HCT116 (cell line): ENCODE measurements at regions not wholly inside any gene's neighbourhood (a gene's known extent, or its start where the extent isn't known, plus 50 kb on each side); places are given as distances from the start of the nearest gene placed in this dataset.

Source experiments
- ATAC-seq: fragments of 200-7000 bp; cut with Tn5 transposase; 2 replicates; pipeline ENCODE4 v1.9.1; 2020; ENCODE audit warnings: mild to moderate bottlenecking, moderate library complexity
- BruUV-seq: library from RNA; stranded (reverse); fragments of 400-500 nt; replicated peaks from 2 replicates; lab custom pipeline; 2021; lab: Mats Ljungman, UMichigan
- CTCF ChIA-PET: fragments of 300-600 bp; sonication (Branson Sonifier 250); formaldehyde crosslinking; loops from one replicate; lab custom pipeline; 2021; ENCODE audit warnings: antibody characterized with exemption; lab: Charles Lee
- POLR2A ChIA-PET: fragments of 300-600, 350-600 bp; sonication (Branson Sonifier 250); formaldehyde crosslinking; loops from one replicate; lab custom pipeline; 2021; ENCODE audit warnings: antibody characterized with exemption; lab: Charles Lee
- RAD21 ChIA-PET, 2 experiments: fragments of 300-600 bp; sonication (Branson Sonifier 250); formaldehyde crosslinking; loops; one replicate each; lab custom pipeline; 2023; ENCODE audit warnings: low total read pairs in 2 of 2; ENCODE audit not compliant: uncharacterized antibody in 2 of 2, unreplicated experiment in 2 of 2, low non-redundant PET in 1 of 2; lab: Charles Lee
- DNase-seq: peaks from one replicate; pipeline ENCODE4 v3.0.0-alpha.2; 2010; ENCODE audit warnings: low read depth, low spot score
- H2AFZ ChIP-seq: fragments of 200-600 bp; shearing (Covaris generic), sonication (generic); 2 replicates; pipeline ENCODE4 v1.6.1; 2017; ENCODE audit warnings: low read depth, mixed run types, mixed read lengths, antibody characterized with exemption, low read length; ENCODE audit not compliant: poor library complexity, severe bottlenecking
- H3K27ac ChIP-seq: 2 replicates; pipeline ENCODE4 v1.5.1; 2012; ENCODE audit warnings: low read depth, low read length
- H3K27me3 ChIP-seq: fragments of 200-600 bp; sonication (generic); 2 replicates; pipeline ENCODE4 v1.6.1; 2016; ENCODE audit warnings: mixed run types, low read length, mixed read lengths; ENCODE audit not compliant: insufficient read depth
- H3K36me3 ChIP-seq, 2 experiments: fragments of 200-500 bp in 1 of 2; fragments of 200-600 bp in 1 of 2; sonication (Bioruptor generic) in 1 of 2; sonication (generic) in 1 of 2; 2 replicates each; pipeline versions ENCODE4 v1.5.1 to v1.6.1; 2014 to 2016; ENCODE audit warnings: low read length in 2 of 2, inconsistent platforms in 1 of 2, mixed read lengths in 1 of 2, mixed run types in 1 of 2; ENCODE audit not compliant: insufficient read depth in 2 of 2, control insufficient read depth in 1 of 2
- H3K4me1 ChIP-seq, 2 experiments: fragments of 200-600 bp in 1 of 2; sonication (generic) in 1 of 2; 2 replicates each; pipeline versions ENCODE4 v1.5.1 to v1.6.1; 2012 to 2017; ENCODE audit warnings: low read length in 2 of 2, inconsistent platforms in 1 of 2, mild to moderate bottlenecking in 1 of 2, mixed read lengths in 1 of 2, mixed run types in 1 of 2, moderate library complexity in 1 of 2; ENCODE audit not compliant: insufficient read depth in 2 of 2, control insufficient read depth in 1 of 2
- H3K4me2 ChIP-seq: fragments of 200-600 bp; sonication (generic); 2 replicates; pipeline ENCODE4 v1.6.1; 2017; ENCODE audit warnings: mixed run types, low read length, mixed read lengths
- H3K4me3 ChIP-seq, 2 experiments: fragments of 200-600 bp in 1 of 2; sonication (generic) in 1 of 2; replicated peaks in 1 of 2; 2 replicates each; pipeline ENCODE4 v1.5.1; 2011 to 2016; ENCODE audit warnings: low read length in 2 of 2, control low read depth in 1 of 2, low read depth in 1 of 2, mild to moderate bottlenecking in 1 of 2, mixed read lengths in 1 of 2, mixed run types in 1 of 2
- H3K79me2 ChIP-seq: fragments of 200-600 bp; sonication (generic); 2 replicates; pipeline ENCODE4 v1.6.1; 2017; ENCODE audit warnings: mild to moderate bottlenecking, mixed run types, low read length, moderate library complexity, mixed read lengths; ENCODE audit not compliant: insufficient read depth
- H3K9ac ChIP-seq: fragments of 200-600 bp; sonication (generic); 2 replicates; pipeline ENCODE4 v1.6.1; 2016; ENCODE audit warnings: low read length, mixed read lengths
- H3K9me2 ChIP-seq: fragments of 200-600 bp; sonication (generic), shearing (Covaris generic); 2 replicates; pipeline ENCODE4 v1.6.1; 2017; ENCODE audit warnings: mixed run types, mild to moderate bottlenecking, moderate library complexity; ENCODE audit not compliant: insufficient read depth
- H3K9me3 ChIP-seq, 2 experiments: fragments of 200-500 bp in 1 of 2; fragments of 200-600 bp in 1 of 2; sonication (Bioruptor generic) in 1 of 2; sonication (generic) in 1 of 2; 2 replicates each; pipeline ENCODE4 v1.6.1; 2014 to 2017; ENCODE audit warnings: low read length in 2 of 2, mixed read lengths in 2 of 2, inconsistent platforms in 1 of 2, low read depth in 1 of 2, mild to moderate bottlenecking in 1 of 2, mixed run types in 1 of 2, moderate library complexity in 1 of 2; ENCODE audit not compliant: control insufficient read depth in 1 of 2, insufficient read depth in 1 of 2
- H4K20me1 ChIP-seq: fragments of 200-600 bp; sonication (generic), shearing (Covaris generic); 2 replicates; pipeline ENCODE4 v1.6.1; 2017; ENCODE audit warnings: mixed run types, mild to moderate bottlenecking, moderate library complexity; ENCODE audit not compliant: insufficient read depth
- ATF3 ChIP-seq: IDR thresholded peaks from 2 replicates; pipeline ENCODE4 v1.6.1; 2012
- CBX3 ChIP-seq: IDR thresholded peaks from 2 replicates; pipeline ENCODE4 v1.6.1; 2012; ENCODE audit warnings: low read depth
- CEBPB ChIP-seq: IDR thresholded peaks from 2 replicates; pipeline ENCODE4 v1.6.1; 2012; ENCODE audit warnings: low read depth
- ELF1 ChIP-seq: IDR thresholded peaks from 2 replicates; pipeline ENCODE4 v1.6.1; 2012; ENCODE audit warnings: low read depth, borderline replicate concordance
- EZH2phosphoT487 ChIP-seq: fragments of 200-600 bp; IDR thresholded peaks from 2 replicates; pipeline ENCODE4 v1.6.1; 2018; ENCODE audit warnings: antibody characterized with exemption, borderline replicate concordance
- FOSL1 ChIP-seq: IDR thresholded peaks from 2 replicates; pipeline ENCODE4 v1.6.1; 2012; ENCODE audit warnings: low read depth
- JUND ChIP-seq: IDR thresholded peaks from 2 replicates; pipeline ENCODE4 v1.6.1; 2012
- MAX ChIP-seq: IDR thresholded peaks from 2 replicates; pipeline ENCODE4 v1.6.1; 2012
- POLR2A ChIP-seq: IDR thresholded peaks from 2 replicates; pipeline ENCODE4 v1.7.0; 2011; ENCODE audit warnings: borderline replicate concordance; ENCODE audit not compliant: insufficient read depth, insufficient read length; ENCODE audit errors: extremely low read depth
- POLR2AphosphoS5 ChIP-seq: IDR thresholded peaks from 2 replicates; pipeline ENCODE4 v1.6.1; 2011; ENCODE audit warnings: mild to moderate bottlenecking, low read depth, low read length, moderate library complexity
- RAD21 ChIP-seq: IDR thresholded peaks from 2 replicates; pipeline ENCODE4 v1.6.1; 2012; ENCODE audit warnings: low read depth, mild to moderate bottlenecking
- REST ChIP-seq: IDR thresholded peaks from 2 replicates; pipeline ENCODE4 v1.6.1; 2012; ENCODE audit warnings: low read depth
- SIN3A ChIP-seq: IDR thresholded peaks from 2 replicates; pipeline ENCODE4 v1.6.1; 2012; ENCODE audit warnings: low read depth
- SP1 ChIP-seq: IDR thresholded peaks from 2 replicates; pipeline ENCODE4 v1.6.1; 2012; ENCODE audit warnings: low read depth
- SRF ChIP-seq: IDR thresholded peaks from 2 replicates; pipeline ENCODE4 v1.6.1; 2012; ENCODE audit warnings: low read depth
- YY1 ChIP-seq: IDR thresholded peaks from 2 replicates; pipeline ENCODE4 v1.6.1; 2011; ENCODE audit warnings: low read length, low read depth, moderate library complexity, mild to moderate bottlenecking; ENCODE audit not compliant: insufficient replicate concordance; ENCODE audit errors: extremely low read depth
- ZBTB33 ChIP-seq: IDR thresholded peaks from 2 replicates; pipeline ENCODE4 v1.6.1; 2011; ENCODE audit warnings: mild to moderate bottlenecking, low read length, moderate library complexity; ENCODE audit not compliant: insufficient replicate concordance; ENCODE audit errors: extremely low read depth
- ZFX ChIP-seq: fragments of 450-650 bp; IDR thresholded peaks from 2 replicates; pipeline ENCODE4 v1.6.1; 2017
- ZNF274 ChIP-seq: fragments of 200-500 bp; sonication (Bioruptor generic); IDR thresholded peaks from 2 replicates; pipeline ENCODE4 v1.6.1; 2014; ENCODE audit warnings: mild to moderate bottlenecking, low read depth, low read length, inconsistent platforms
- intact Hi-C: fragments of 100-400 bp; cut with micrococcal nuclease; formaldehyde crosslinking; loops from 2 replicates; pipeline ENCODE4 v1.10.0; 2022

GRCh38 chr5:77844373-77844622 is 68.2 kb upstream of the TBCA start (continued):
- TF ChIP-seq ATF3 (no peak), RAD21 (no peak), POLR2A (no peak), EZH2phosphoT487 (no peak), ZBTB33 (no peak), SP1 (no peak)

- POLR2A ChIA-PET, result no interaction called here
- BruUV-seq, result no TSS peak
- CTCF ChIA-PET, result no interaction called here
- intact Hi-C loops, result no loop called here
- RAD21 ChIA-PET, result no interaction called here
- no peaks in the 10 kb centered on the region for H3K9me3 ChIP-seq
- no peak overlapping the region for H3K9ac ChIP-seq
- H3K27me3 ChIP-seq, result no peaks in the 10 kb centered on the region
- H2AFZ ChIP-seq, result no peak overlapping the region
- H3K4me2 ChIP-seq, result no peak overlapping the region
- DNase-seq (no peak), ATAC-seq (no peak)
- H3K9me2 ChIP-seq, result no peaks in the 10 kb centered on the region
- no peaks in the 10 kb centered on the region for H3K79me2 ChIP-seq
- H3K27ac ChIP-seq, result no peak overlapping the region
- TF ChIP-seq JUND, result no peak
- no peak for TF ChIP-seq YY1
- TF ChIP-seq SRF, result no peak
- TF ChIP-seq CBX3, result no peak
- TF ChIP-seq EZH2phosphoT487, result no peak
- TF ChIP-seq ZNF274, result no peak
- no peak for TF ChIP-seq ELF1
- TF ChIP-seq SP1, result no peak
- TF ChIP-seq RAD21, result no peak
- TF ChIP-seq MAX, result no peak
- no peak for TF ChIP-seq POLR2AphosphoS5
- no peak for TF ChIP-seq REST
- no peak for TF ChIP-seq ZBTB33
- TF ChIP-seq CEBPB, result no peak
- no peak for TF ChIP-seq FOSL1
- TF ChIP-seq SIN3A, result no peak
- TF ChIP-seq ZFX, result no peak
- H3K4me3 ChIP-seq, result no peak overlapping the region
- H3K4me1 ChIP-seq, result no peaks in the 10 kb centered on the region
- H4K20me1 ChIP-seq, result no peaks in the 10 kb centered on the region
- H3K36me3 ChIP-seq, result no peaks in the 10 kb centered on the region
These were observed 67.6 kb upstream of the TBCA start for GRCh38 chr5:77843570-77844372.
